ENCODE measurements at regions not wholly inside any gene's neighbourhood (a gene's known extent, or its start where the extent isn't known, plus 50 kb on each side); places are given as distances from the start of the nearest gene placed in this dataset.

GRCh38 chr12:130017591-130018449 lies 114.0 kb upstream of the TMEM132D start:
- DNase-seq: peak; percentile 58

DNA sequence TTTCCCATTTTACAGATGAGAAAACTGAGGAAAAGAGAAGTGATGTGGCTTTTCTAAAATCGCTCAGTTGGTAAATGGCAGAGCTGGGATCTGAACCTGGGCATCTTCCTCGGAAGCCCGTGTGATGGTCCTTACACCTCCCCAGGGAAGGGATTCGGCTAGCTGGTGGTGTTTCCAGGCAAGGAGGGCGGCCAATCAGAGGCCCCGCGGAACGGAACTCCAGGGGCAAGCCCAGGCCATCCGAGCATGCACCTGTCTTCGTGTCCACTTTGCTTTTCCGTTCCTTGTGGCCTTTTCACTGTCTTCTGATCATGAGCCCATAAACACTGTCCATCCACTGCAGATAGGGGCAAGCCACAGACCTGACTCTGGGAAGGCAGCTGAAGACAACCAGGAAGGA lies 114.8 kb upstream of the TMEM132D start:
- DNase-seq: no peak

DNA sequence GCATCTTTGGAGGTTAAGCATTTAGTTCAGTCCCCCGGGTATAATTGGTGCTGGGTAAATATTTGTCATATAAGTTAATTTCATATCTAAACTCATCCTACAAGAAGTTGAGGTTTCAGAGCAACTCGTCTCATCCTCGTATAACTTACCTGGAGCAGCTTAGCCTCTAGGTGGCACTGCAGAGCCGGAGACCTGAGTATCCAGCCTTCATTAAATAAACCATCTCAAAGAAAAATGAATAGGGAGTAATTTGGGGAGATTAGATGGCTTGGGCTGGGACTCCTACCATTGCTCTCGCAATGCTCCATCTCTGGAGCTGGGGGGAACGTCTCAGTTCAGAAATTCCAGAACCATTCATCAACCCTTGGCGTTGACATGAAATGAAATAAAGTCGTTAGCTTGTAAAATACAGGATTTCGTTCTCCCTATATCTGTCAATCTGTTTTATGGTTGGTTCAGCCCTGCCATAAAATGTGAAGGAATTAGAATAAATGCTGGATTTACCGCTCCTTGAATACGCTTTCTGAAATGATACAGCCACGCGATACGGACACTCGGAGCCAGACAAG lies 122.9 kb upstream of the TMEM132D start:
- peak; percentile 26 for DNase-seq

DNA sequence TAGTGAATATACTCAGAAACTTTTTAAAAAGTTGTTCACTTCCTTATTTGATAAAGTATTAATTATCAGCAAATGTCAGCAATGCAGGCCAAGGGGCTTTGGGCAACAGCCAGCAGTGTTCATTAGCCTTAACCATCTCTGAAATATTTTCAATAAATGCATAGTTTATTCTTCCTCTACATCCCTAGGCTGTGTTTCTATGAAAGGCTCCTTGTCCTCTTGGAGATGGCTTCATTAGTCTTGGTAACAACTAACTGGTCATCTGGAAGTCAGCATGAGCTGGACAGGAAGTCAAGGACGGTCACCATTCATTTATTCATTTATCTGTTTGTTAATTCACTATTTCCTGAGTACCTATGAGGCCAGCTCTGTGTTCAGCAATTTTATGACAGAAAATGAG lies 124.0 kb upstream of the TMEM132D start:
- no peak for DNase-seq

DNA sequence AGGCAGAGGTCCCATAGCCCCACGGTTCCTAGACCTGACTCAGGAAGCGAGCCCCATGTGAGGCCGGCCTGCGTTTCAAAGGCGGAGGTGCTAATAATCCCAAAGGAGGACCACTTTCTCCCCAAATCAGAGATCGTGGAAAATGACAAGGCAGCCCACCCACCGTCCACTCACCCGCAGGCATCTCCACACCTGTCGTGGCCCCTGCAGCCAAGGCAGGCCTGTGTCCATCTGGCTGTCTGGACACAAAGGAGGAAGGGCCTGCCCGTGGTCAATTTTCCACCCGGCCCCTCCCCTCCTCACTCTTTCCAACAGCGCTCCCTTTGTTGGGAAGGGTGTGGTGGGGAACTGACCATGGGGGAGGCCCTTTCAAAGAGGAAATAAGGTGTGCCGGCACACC lies 125.3 kb upstream of the TMEM132D start:
- no peak for DNase-seq

DNA sequence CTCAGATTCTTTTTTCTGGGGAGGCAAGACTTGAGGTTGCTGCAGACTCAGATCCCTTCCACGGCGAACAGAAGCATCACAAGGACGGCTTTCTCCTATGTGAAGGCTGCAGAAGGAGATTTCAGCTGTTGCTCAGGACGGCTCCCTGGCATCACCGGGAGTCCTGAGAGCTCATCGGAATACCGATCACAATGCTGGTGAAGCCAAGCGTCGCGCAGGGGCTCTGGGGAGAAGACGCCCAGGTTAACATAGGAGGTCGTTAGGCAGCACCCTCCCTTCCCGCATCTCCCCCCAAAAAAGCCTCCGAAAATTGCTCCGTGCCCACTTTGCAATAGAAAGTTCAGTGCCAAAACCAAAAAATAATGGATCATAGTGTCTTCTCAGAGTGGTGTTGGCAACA lies 127.2 kb upstream of the TMEM132D start:
- DNase-seq: no peak

GRCh38 chr12:130031571-130032189 lies 127.9 kb upstream of the TMEM132D start:
- DNase-seq: no peak

GRCh38 chr12:130041983-130042812 lies 120.1 kb upstream of the FZD10 start:
- peak; percentile 71 for DNase-seq

- DNase-seq: peak; percentile 84
These were observed 118.4 kb upstream of the FZD10 start for GRCh38 chr12:130043685-130044406.

DNA sequence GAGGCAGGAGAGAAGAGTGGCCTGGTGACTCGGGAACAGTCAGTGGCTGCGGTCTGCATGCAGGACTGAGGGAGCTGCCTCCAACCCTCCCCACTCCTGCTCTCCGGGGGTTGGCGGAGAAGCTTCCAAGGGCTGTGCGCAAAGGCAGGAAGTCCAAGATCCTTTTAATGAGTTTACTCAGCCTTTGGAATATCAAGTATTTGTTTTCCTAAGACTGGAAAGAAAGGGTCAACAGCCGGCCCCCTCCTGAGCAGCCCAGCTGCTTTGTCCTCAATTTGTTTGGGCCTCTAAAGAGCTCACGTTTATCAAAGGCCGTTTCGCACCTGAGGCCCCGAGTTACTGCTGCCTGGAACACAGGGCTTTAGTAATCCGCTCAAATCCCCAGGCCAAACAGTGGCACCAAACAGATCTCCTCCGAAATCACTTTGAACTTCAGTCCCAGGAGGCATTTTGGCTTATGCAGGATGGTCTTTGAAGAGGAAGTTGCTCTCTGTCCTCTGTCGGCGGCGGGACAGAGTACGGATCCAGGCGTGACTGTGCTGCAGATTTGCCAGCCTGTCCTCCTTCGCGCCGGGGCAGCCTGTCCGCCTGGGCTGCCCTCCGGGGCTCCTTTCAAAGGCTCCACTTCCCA lies 117.2 kb upstream of the FZD10 start:
- DNase-seq: peak; percentile 95

DNA sequence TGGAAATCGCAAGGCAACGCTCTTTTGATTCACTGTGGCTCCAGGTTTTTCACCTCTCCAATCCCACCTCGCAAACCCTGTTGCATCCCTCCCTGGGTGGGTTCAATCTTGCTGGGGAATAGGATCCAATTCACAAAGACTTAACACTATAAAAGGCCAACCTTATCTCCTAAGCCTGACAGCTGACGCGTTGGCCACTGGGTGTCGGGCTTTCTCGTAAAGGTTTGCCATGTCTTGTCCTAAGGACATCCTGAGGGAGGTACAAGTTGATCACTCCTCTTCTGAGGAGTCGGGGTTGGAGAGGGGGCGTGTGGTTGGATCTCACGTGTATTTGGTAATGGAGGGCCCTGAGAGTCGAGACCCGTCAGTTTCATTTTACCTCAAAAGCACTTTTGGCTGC lies 112.6 kb upstream of the FZD10 start:
- DNase-seq: no peak

DNA sequence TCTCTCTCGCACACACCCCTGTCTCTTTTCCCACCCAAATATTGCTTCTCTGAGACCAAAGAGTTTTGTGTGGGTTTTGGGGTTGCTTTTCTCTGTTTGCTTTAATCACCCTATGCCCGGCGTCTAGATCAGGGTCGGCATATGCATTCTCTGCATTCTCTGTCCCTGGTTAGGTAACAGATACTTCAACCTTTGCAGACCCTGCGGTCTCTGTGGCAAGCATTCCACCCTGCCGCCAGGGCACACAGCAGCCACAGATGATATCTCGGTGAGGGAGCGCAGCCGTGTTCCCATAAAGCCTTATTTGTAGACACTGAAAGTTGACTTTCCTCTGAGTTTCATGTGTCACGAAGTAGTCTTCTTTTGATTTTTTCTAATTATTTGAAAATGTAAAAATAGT lies 110.4 kb upstream of the FZD10 start:
- no peak for DNase-seq

- peak; percentile 70 for DNase-seq
These were observed 108.6 kb upstream of the FZD10 start for GRCh38 chr12:130053651-130054069.

- DNase-seq: no peak
These were observed 107.5 kb upstream of the FZD10 start for GRCh38 chr12:130054803-130055202.

- peak; percentile 41 for DNase-seq
These were observed 103.3 kb upstream of the FZD10 start for GRCh38 chr12:130058926-130059472.

DNA sequence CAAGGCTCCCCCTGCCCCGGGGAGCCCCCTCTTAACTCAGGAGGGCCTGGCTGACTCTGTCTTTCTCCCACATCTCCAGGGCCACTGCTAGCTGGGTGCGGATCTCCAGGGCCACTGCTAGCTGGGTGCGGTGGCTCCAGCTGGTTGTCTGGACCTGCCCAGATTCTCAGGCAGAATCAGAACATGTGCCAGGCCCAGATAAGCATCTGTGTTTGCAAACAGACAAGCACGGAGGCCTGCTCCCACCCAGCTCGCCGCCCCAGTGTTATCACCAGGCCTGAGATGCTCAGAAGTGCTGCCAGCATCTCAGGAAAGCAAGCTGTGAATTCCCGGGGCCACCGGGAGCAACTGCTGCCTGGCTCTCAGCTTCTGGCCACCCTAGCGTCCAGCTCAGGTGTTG lies 98.4 kb upstream of the FZD10 start:
- no peak for DNase-seq

DNA sequence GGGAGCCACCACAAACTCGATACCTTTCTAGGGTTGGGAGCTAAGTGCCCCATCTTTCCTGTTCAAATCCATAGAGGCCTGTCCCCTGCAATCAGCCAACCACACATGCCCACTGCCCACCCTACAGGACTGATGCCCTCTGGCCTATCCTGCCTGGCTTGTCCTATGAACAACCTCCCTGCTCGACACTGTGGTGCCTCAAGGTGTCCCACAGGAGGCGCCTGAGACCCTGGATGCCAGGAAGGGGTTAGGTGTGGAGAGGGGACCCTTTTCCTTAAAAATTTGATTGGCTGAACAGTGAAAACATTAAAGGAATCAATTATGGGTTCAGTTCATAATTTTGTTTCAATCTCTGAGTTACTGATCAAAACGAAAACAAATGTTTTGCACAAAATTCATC lies 97.3 kb upstream of the FZD10 start:
- DNase-seq: no peak

- no peak for DNase-seq
These were observed 95.5 kb upstream of the FZD10 start for GRCh38 chr12:130066742-130067141.

- DNase-seq: no peak
These were observed 93.5 kb upstream of the FZD10 start for GRCh38 chr12:130068741-130069140.

DNA sequence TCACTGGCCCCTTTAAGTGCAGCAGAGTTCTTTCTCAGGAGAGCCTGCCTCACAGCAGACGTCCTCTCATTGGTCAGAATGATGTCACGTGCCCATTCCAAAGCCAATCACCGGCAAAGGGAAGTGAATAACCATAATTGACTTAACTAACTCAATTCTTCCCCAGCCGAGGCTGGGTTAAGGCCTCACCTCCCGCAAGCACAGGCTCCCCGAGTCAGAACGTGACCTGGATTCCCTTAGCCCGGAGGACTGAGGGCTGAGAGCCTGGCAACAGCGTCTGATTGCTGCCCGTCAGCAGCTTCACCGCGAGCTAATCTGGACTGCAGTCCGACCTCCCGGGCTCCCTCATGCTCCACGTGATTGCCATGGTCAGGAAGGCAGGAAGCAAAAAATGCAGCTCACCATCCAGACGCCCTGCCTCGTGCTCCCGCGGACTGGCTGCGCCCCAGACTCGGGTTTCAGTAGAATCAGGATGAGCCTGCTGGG lies 92.1 kb upstream of the FZD10 start:
- DNase-seq: no peak

GRCh38 chr12:130073721-130074120 lies 88.5 kb upstream of the FZD10 start:
- DNase-seq: no peak

Data from NCI-H510A (cell line).